Stimulated activated CD8-positive, alpha-beta memory T cell treated with anti-CD3 and anti-CD28 coated beads, Interleukin-15, amount 100 ng/mL, for 24 hours (primary cell): ENCODE measurements at regions not wholly inside any gene's neighbourhood (a gene's known extent, or its start where the extent isn't known, plus 50 kb on each side); places are given as distances from the start of the nearest gene placed in this dataset.

Experiments used
- DNase-seq: peaks from one replicate; pipeline ENCODE4 v3.0.0-alpha.2; 2020; ENCODE audit warnings: low read depth

DNA sequence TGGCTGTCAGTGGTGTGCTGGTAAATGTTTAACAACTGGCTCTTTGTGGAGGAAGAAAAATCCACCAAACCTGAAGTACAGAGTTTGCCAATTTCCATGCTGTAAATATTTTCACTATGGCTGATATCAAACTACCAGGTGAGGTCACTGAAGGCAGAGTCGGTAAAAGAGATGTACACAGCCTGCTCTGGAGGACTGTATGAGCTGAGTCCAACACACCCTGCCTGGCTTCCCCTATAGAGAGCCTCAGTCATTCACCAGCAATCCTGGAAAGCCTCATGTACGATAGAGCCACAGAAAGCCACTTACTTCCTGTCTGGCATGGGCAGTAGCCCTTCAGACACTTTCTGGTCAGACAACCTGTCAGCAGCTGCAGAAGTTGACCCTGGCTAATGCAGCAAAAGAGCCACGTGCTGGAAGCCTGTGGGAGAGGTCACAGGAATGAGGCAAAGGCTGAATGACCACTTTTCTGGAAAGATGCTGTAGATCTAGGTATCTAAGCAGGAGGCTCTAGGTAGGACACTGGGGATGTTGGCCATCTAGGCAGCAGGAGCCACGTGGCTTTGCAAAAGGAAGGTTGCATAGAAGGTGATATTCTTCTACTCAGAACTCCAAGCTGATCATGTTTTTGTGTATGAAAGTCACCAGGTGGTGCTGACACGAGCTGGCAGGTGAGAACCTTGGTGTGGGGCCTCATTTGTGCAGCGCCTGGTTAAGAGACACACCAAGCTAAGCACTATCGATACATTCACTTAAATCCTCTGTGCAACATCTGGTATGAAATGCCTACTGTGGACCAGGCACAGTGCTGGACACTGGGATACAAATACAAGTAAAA is 553.9 kb downstream of the VRK1 start:
- no peak for DNase-seq

- no peak for DNase-seq
Measured at GRCh38 chr14:97353102-97353501, 555.9 kb downstream of the VRK1 start.

- DNase-seq = no peak
Measured at GRCh38 chr14:97354119-97354722, 557.0 kb downstream of the VRK1 start.

DNA sequence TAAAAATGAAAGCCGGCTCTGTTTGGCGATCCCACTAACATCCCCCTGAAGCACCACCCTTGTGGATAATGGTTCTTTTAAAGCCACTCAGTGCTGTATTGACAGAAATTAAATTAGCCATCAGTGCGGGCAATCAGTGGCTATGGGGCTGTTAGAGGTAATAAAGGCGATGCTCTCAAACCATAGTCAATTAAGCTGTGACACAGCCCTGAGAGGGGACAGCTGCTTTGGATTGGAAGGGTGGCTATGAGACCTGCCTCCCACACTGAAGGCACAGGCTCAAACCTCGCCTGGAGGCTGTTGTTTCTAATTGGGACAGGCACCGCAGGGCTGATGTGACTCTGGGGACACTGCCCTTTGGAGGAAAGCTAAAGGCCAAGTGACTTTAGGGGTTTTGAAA is 562.2 kb downstream of the VRK1 start:
- no peak for DNase-seq

DNA sequence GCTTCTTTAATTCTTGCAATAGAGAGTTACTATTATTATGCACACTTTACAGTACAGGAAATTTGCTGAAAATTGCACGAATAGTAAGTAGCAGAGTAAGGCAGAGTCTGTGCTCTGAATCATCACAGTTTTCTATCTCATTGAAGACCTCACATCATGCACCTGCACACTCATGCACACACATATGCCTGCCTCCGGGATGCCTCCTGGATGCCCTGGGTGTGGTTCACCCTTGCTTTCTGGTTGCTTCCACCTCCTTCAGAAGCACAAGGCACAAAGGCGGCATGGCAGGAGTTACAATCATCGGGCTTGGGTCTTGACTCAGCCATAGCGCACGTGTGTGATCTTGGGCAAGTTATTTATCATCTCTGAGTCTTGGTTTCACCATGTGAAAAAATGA is 564.0 kb downstream of the VRK1 start:
- DNase-seq = no peak

DNA sequence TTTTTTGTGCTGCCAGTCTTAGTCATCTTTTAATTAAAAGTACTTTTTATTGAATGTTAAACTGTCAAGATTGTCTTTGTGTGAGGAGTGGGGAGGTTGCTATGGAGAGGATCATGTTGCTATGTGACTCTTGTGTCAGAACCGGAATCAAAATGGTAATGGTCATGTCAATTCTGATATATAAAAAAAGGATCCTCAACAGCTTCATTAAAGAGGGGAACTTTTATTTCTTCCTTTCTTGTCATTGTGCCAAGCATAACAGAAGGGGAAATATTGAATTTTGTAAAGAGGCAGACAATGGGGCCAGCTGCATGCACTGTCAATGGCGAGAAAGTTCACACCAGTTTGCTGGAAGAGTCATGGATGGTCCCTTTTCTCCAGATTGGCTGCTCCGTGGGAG is 564.8 kb downstream of the VRK1 start:
- DNase-seq = no peak

DNA sequence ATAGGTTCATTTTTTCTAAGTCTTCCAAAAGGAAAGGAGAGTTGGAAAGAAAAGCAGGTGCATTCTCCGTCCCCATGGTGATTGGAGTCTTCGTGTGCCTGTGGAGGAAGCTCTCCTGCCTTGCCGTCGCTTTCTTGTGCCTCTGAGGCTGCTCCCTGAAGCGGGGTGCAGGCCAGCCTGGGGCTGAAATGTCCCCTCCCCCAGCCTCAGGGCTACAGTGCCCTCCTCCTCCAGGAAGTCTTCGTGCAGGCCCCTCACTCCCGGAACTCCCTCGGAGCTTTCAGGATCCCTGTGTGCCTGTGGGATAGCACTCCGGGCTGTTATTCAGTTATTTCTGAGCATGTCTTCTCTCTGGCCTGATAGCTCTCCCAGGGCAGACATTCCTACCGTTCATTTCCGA is 569.2 kb downstream of the VRK1 start:
- no peak for DNase-seq

DNA sequence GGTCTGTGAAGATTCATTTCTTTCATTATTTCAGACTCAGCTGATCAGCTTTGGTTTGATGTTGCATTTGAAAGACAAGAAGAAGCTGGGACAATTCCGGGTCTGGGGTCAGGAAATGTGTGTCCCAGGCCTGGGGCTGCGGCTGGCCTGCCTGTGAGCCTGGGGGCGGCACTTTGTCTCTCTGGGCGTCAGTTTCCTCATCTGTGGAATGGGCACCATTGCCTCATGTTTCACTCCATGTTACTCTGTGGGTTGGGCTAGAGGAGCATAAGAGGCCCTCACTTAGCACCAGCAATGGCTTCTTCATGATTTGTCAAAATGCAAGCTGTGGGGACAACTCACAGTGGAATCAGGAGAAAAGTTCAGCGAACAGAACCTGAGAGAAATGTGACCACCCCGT is 570.1 kb downstream of the VRK1 start:
- no peak for DNase-seq

DNA sequence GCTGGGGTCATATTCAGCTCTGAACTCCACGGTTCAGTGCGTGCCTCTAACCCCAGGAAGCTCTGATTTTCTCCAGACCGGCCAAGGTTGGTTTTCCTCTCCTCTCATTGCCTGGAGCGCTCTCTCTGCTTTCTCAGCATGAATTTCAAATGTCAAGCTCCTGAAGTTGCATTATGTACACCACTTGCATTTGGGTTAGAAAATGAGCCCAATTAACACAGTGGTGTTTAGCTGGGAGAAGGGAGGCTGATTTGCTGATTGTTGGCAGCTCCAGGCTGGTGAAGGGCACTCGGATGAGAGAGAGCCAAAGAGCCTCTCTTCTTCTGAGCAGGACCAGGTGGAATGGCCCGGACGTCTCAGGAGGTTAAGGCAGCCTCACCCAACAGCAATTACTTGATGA is 570.9 kb downstream of the VRK1 start:
- no peak for DNase-seq

DNA sequence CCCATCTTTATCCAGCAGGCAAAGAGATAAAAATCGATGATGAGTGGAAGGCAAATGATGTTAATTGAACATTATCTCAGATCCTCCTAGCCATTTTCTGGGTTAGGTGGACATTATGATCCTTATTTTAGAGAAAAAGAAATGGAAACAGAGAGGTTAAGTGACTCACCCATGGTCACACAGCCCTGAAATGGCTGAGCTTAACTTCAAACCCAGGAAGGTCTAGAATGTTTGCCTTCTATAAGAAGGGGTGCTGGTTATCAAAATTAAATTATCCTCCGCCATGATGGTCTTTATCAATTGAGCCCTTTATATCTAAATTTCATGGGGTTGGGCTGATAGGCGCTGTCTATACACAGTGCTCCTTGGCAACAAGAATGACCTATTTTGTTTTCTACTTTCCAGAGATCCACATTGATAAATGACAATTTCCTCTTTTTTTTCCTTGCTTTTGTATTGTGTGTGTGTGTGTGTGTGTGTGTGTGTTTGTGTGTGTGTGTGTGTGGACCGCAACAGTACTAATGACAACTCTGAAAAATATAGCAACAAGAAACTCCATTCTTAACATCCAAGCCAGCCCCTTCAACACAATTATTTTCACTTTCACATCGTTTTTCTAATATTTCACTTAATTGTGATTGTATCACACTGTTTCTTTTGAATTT is 571.9 kb downstream of the VRK1 start:
- DNase-seq = no peak

DNA sequence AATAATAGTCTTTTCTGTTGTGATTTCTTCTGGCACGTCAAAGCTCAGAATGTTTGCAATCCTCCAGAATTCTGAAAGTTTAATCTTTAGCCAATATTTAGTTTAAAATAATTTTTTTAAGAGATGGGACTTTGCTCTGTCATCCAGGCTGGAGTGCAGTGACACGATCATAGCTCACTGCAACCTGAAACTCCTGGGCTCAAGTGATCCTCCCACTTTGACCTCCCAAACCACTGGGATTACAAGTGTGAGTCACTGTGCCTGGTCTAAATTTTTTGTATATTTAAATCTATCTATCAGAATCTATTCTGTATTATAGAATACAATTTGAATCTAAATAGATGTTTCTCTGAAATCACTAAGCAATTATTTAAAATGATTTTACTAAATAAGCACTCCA is 572.7 kb downstream of the VRK1 start:
- no peak for DNase-seq

DNA sequence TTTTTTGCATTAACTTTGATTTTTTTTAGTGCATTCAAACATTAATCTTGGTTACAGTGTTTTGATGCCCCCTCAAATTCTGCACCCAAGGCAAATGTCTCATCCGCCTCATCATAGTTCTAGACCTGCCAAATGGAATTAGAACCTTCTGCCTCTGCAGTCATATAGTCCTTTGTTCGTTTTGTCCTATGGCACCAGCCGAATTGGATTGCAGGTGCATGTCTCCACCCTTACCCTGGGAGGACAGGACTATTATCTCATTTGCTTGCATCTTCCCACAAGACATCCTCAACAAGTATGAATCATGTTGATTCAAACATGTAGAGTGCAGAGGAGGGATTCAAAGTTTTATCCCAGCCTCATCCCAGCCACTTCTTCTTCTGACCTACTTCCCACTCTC is 579.1 kb downstream of the VRK1 start:
- no peak for DNase-seq

DNA sequence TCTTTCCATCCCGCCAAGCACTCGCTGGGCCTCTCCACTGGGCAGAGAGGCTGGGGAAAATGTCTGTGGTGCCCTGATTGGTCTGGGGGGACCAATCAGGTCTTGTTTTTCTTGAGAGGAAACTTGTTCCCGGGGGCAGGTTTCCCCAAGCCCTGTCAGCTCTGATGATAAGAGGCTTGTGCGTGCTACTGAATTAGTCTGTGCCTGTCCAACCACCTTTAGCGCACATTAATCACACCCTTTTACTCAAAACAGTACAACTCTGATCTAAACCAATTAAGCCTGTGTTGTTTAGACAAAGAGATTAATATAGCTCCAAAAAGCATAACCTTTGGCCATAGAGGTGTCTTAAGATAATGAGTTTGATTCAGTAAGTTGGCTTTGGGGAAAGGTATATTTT is 580.4 kb downstream of the VRK1 start:
- DNase-seq = no peak

DNA sequence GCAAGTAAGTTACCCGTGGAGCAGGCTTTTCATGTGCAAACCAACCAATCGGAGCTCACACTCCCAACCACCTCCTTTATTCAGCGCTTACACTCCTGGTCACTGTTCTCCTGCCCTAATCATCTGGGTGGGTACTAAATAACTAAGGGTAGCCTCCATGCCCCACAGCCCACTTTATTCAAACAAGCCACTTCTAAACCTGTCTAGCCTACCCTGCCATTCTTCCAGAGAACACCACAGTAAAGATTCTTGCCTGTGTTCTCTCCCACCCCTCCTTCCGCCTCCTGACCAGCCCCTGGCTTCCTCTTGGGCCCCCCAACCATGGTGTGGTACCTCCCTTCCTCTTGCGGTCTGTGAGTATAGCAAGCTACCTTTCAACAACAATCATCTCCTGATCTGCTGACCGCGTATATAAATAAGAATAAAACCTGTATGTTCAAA is 581.9 kb downstream of the VRK1 start:
- DNase-seq = no peak

GRCh38 chr14:97380539-97380941 is 583.4 kb downstream of the VRK1 start:
- no peak for DNase-seq

DNA sequence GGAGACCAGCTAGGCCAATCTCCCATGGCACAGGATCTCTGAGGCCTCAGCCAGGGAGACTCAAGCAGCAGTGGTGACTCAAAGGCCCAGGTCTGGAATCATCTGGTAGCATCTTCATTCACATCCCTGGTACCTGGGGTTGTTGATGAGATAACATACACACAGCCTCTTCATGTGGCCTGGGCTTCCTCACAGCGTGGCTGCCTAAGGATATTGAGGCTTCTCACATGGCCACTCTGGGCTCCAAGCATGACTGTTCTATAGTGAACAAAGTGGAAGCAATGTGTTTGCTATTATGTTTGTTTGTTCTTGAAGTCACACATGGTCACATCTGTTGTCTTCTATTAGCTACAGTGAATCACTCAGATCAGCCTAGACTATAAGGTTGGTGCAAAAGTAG is 584.1 kb downstream of the VRK1 start:
- no peak for DNase-seq

DNA sequence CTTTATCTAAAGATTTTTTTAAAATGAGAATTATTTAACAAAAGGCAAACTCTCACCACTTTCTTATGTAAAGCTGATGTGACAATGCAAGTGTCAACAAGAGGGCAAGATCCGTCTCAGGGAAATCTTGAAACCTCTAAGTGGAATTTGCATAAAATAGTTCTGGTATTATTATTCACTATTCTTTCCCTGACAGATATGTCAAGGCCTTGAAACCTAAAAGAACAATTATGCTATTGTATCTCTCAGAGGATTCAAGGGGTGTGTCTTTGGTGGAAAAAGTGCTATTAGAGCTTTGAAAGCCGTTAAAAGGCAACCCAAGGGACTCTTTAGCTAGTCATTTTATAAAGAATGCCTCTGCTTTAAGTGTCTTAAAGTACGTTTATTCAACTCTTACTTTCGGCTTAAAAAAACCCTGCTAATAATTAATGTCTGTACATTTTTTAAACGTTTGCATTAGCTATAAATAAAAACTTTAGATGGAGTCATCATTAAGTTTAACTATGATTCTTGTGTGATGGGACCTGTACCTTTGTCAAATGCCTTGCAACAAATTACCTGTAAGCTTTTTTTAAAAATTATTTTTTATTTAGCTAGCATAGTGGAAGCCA is 585.5 kb downstream of the VRK1 start:
- DNase-seq = no peak

GRCh38 chr14:97385727-97386126 is 588.5 kb downstream of the VRK1 start:
- DNase-seq = no peak

- DNase-seq = no peak
Measured at GRCh38 chr14:97387252-97387874, 590.2 kb downstream of the VRK1 start.

DNA sequence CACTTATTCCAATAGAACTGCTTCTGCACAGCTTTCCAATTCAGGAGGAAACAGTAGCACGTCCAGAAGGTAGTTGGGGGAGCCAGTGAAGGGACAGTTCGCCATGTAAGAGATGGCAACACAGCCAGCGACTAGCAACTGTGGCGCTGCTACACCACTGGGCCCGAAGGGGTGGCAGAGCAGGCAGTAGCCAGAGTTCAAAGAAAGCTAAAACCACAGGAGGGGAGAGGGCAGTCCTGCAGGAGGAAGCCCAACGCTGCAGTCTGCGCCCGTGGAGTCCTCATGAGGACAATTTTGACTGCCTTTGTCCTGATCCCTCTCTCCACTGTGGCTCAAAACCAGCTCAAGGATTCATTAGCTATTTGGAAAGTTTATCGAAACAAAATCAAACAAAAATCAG is 591.2 kb downstream of the VRK1 start:
- DNase-seq = no peak

DNA sequence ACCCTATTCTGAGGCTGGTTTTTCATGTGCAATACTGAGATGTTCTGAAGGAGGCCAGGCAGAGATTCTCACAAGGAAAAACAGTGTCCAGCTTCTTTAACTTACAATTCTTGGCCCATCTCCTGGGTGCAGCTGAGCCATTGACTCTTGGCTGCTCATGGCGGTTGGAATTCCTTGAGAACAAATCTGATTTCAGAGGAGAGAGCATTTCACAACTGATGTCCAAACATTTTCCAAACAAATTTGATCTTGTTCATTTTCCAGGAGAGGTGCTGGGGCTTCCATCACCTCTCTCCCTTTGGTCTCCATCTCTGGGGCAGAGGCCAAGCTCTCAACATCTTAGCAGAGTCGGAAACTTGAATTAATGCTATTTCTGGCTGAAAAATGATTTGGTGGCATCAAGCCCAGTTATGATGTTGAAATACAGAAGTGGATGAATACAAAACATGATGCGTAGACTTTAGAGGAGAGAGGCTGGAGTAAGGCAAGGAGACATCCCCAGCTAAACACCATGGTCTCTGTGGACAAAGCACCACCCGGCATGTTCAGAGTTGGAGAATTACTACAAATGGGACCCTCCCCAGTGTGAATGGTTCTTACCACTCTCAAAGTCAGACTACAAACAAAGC is 593.0 kb downstream of the VRK1 start:
- no peak for DNase-seq

DNA sequence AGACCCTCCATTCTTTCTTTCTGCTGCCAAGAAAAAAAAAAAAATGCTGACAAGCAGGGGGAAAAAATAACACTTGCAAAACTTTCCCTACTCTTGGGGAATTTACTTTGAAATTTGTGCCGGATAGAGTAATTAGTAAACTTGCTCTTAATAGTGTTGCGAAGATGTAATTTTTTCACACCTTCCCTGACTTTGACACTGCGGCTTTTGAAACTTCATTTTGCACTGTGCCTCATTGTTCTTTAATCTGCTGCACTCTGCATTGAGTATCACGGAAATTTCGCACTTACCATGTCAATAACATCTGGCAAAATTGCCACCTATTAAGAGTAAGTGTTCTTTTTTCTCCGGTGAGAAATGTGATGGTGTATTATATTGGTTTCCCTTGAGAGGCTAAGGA is 596.1 kb downstream of the VRK1 start:
- no peak for DNase-seq
